ENCODE measurements at regions not wholly inside any gene's neighbourhood (a gene's known extent, or its start where the extent isn't known, plus 50 kb on each side); places are given as distances from the start of the nearest gene placed in this dataset.

DNA sequence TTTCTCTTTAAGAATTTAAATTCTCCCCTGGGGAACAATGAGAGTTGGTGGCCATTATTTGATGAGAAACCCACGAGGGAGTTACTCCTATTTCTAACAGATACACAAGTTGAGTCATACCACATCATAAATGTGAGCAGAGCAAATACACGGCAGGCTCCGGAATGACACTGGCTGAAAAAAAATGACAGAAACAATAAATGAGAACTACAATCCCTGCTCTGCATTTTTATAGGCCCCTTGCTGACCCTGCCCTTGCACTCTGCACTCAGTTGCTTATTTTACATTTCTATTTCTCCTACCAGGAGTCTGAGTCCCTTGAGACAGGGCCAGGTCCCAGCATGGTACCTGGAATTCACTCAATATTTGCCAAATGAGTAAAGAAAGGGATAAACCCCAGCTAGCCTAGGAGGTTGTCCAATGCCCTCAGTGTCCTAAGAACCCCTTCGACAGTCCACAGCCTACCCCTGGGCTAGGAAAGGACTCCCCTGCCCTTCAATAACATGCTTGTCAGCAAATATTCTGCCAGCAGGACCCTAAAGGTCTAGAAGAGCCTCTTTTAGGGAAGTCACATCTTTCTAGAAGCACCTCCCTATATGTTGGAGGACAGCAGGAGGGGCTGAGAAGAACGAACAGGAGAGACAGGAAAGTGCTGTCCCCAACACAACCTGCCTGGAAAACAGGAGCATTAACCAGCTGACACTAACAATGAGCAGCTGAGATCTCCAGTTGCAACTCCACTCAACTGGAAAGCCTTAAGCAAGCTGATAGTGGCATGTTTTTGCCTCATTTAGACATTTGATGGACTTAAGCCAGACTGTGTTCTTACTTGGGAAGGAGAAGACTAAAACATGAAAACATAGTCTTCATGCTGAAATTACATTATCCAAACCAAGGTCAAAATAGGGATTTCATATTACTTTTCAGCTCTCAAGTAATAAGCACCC lies 191.2 kb downstream of the ACTL7B start:
- Mint-ChIP-seq H3K36me3 (ENCODE audit: low read depth) (no peaks in the 10 kb centered on the region), H3K27ac (no peak overlapping the region), H3K4me3 (ENCODE audit: low read depth) (no peak overlapping the region), H3K9me3 (peaks cover 18% of the 10 kb centered on the region), H3K4me1 (ENCODE audit: low read depth) (no peaks in the 10 kb centered on the region), H3K27me3 (ENCODE audit: low read depth) (no peaks in the 10 kb centered on the region)
- intact Hi-C loops (cut with micrococcal nuclease), result no loop called here
- DNase-seq (ENCODE audit: low spot score), result no peak

- no peaks in the 10 kb centered on the region for H3K4me1 Mint-ChIP-seq (ENCODE audit: low read depth)
- H3K27me3 Mint-ChIP-seq (ENCODE audit: low read depth), result no peaks in the 10 kb centered on the region
- H3K36me3 Mint-ChIP-seq (ENCODE audit: low read depth), result no peaks in the 10 kb centered on the region
- intact Hi-C loops (cut with micrococcal nuclease), result no loop called here
- DNase-seq (ENCODE audit: low spot score), result no peak
- H3K27ac Mint-ChIP-seq, result no peak overlapping the region
- peaks cover 28% of the 10 kb centered on the region for H3K9me3 Mint-ChIP-seq
- H3K4me3 Mint-ChIP-seq (ENCODE audit: low read depth), result no peak overlapping the region
Measured at GRCh38 chr9:108663422-108663821, 192.4 kb downstream of the ACTL7B start.

- intact Hi-C loops (cut with micrococcal nuclease), result no loop called here
- no peak for DNase-seq (ENCODE audit: low spot score)
- H3K4me1 Mint-ChIP-seq (ENCODE audit: low read depth), result no peaks in the 10 kb centered on the region
- no peak overlapping the region for H3K27ac Mint-ChIP-seq
- peaks cover 28% of the 10 kb centered on the region for H3K9me3 Mint-ChIP-seq
- no peaks in the 10 kb centered on the region for H3K36me3 Mint-ChIP-seq (ENCODE audit: low read depth)
- no peaks in the 10 kb centered on the region for H3K27me3 Mint-ChIP-seq (ENCODE audit: low read depth)
- H3K4me3 Mint-ChIP-seq (ENCODE audit: low read depth), result no peak overlapping the region
Measured at GRCh38 chr9:108662956-108663355, 192.8 kb downstream of the ACTL7B start.

- H3K36me3 Mint-ChIP-seq (ENCODE audit: low read depth), result no peaks in the 10 kb centered on the region
- no peak overlapping the region for H3K27ac Mint-ChIP-seq
Measured at GRCh38 chr9:108662091-108662875, 193.5 kb downstream of the ACTL7B start.

GRCh38 chr9:108656566-108656965 lies 199.2 kb downstream of the ACTL7B start:
- H3K4me1 Mint-ChIP-seq (ENCODE audit: low read depth), result no peaks in the 10 kb centered on the region
- H3K4me3 Mint-ChIP-seq (ENCODE audit: low read depth), result no peak overlapping the region
- no peaks in the 10 kb centered on the region for H3K36me3 Mint-ChIP-seq (ENCODE audit: low read depth)
- H3K27me3 Mint-ChIP-seq (ENCODE audit: low read depth), result no peaks in the 10 kb centered on the region
- peaks cover 25% of the 10 kb centered on the region for H3K9me3 Mint-ChIP-seq
- intact Hi-C loops (cut with micrococcal nuclease), result no loop called here
- H3K27ac Mint-ChIP-seq, result no peak overlapping the region
- no peak for DNase-seq (ENCODE audit: low spot score)

More at GRCh38 chr9:108662091-108662875, 193.5 kb downstream of the ACTL7B start:
- no peaks in the 10 kb centered on the region for H3K27me3 Mint-ChIP-seq (ENCODE audit: low read depth)
- intact Hi-C loops (cut with micrococcal nuclease), result no loop called here
- DNase-seq (ENCODE audit: low spot score), result no peak
- peaks cover 28% of the 10 kb centered on the region for H3K9me3 Mint-ChIP-seq
- no peak overlapping the region for H3K4me3 Mint-ChIP-seq (ENCODE audit: low read depth)
- no peaks in the 10 kb centered on the region for H3K4me1 Mint-ChIP-seq (ENCODE audit: low read depth)

- no peak for DNase-seq (ENCODE audit: low spot score)
- H3K9me3 Mint-ChIP-seq, result peaks cover 21% of the 10 kb centered on the region
- no peak overlapping the region for H3K4me3 Mint-ChIP-seq (ENCODE audit: low read depth)
- intact Hi-C loops (cut with micrococcal nuclease), result no loop called here
- no peaks in the 10 kb centered on the region for H3K27me3 Mint-ChIP-seq (ENCODE audit: low read depth)
- H3K36me3 Mint-ChIP-seq (ENCODE audit: low read depth), result no peaks in the 10 kb centered on the region
- no peaks in the 10 kb centered on the region for H3K4me1 Mint-ChIP-seq (ENCODE audit: low read depth)
- no peak overlapping the region for H3K27ac Mint-ChIP-seq
Measured at GRCh38 chr9:108655818-108656217, 200.0 kb downstream of the ACTL7B start.

DNA sequence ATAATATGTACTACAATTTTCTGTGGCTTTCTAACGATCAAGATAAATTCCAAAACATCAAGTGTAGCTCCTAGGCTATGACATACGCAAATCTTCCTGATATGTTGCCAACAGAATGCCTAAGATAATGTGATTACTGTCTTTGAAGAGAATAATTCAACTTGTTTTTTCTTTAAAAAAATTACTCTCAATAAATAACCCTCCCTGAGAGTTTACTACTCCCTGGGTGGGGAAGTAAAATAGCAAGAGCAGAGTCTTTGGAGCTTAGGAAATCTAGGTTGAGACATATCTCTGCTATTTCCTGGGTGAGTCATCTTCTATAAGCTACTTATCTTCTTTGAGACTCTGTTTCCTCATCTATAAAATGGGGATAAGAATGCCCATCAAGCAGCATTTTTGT lies 201.2 kb downstream of the ACTL7B start:
- H3K27me3 Mint-ChIP-seq (ENCODE audit: low read depth), result no peaks in the 10 kb centered on the region
- H3K36me3 Mint-ChIP-seq (ENCODE audit: low read depth), result no peaks in the 10 kb centered on the region
- no peak overlapping the region for H3K4me3 Mint-ChIP-seq (ENCODE audit: low read depth)
- peaks cover 10% of the 10 kb centered on the region for H3K9me3 Mint-ChIP-seq
- no peak overlapping the region for H3K27ac Mint-ChIP-seq
- H3K4me1 Mint-ChIP-seq (ENCODE audit: low read depth), result no peaks in the 10 kb centered on the region
- DNase-seq (ENCODE audit: low spot score), result no peak
- intact Hi-C loops (cut with micrococcal nuclease), result no loop called here

DNA sequence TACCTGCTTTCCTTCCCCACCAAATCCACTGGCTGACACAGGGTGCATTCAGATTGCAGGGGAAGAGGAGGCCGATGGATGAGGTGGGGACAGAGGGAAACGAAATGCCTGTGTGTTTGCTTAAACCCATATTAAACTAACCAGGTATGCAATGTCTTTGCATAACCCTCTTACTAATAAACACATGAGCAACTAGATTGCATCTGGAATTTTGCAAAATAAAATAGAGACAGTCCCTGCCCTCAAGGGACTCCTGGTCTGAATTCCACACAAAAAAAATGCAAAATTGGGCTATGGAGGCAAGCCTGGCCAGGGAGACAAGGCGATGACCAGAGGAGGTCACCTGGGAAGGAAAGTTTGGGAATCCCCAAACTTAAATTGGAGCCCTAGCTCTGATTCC lies 202.9 kb downstream of the ACTL7B start:
- Mint-ChIP-seq H3K4me3 (ENCODE audit: low read depth) (no peak overlapping the region), H3K9me3 (no peaks in the 10 kb centered on the region), H3K27me3 (ENCODE audit: low read depth) (no peaks in the 10 kb centered on the region), H3K36me3 (ENCODE audit: low read depth) (no peaks in the 10 kb centered on the region), H3K4me1 (ENCODE audit: low read depth) (no peaks in the 10 kb centered on the region), H3K27ac (no peak overlapping the region)
- no peak for DNase-seq (ENCODE audit: low spot score)
- intact Hi-C loops (cut with micrococcal nuclease), result no loop called here

- Mint-ChIP-seq H3K27ac (no peak overlapping the region), H3K9me3 (no peaks in the 10 kb centered on the region), H3K4me3 (ENCODE audit: low read depth) (no peak overlapping the region), H3K36me3 (ENCODE audit: low read depth) (no peaks in the 10 kb centered on the region), H3K27me3 (ENCODE audit: low read depth) (no peaks in the 10 kb centered on the region), H3K4me1 (ENCODE audit: low read depth) (no peaks in the 10 kb centered on the region)
- intact Hi-C loops (cut with micrococcal nuclease), result no loop called here
- DNase-seq (ENCODE audit: low spot score), result no peak
Measured at GRCh38 chr9:108650826-108651225, 205.0 kb downstream of the ACTL7B start.

DNA sequence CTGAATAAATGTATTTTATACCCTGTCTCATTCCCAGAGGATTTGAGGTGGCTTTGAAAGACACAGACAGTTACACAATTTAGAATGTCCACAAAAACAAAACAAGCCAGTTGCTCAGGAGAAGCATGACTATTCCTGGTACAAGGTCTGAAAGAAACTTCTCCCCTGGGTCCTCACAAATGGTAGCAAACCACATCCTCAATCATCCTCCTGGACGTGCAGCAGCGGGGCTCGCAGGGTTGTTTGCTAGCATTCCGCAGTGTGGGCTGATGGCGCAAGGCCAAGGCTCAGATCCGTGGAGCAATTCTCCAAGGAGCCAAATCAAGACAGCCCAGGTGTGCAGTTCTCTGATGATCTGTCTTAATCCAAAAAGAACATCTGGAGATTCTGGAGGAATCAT lies 210.3 kb downstream of the ACTL7B start:
- Mint-ChIP-seq H3K4me3 (ENCODE audit: low read depth) (no peak overlapping the region), H3K4me1 (ENCODE audit: low read depth) (no peaks in the 10 kb centered on the region), H3K36me3 (ENCODE audit: low read depth) (no peaks in the 10 kb centered on the region), H3K9me3 (no peaks in the 10 kb centered on the region), H3K27ac (no peak overlapping the region), H3K27me3 (ENCODE audit: low read depth) (no peaks in the 10 kb centered on the region)
- no peak for DNase-seq (ENCODE audit: low spot score)
- intact Hi-C loops (cut with micrococcal nuclease), result no loop called here

GRCh38 chr9:108643731-108644510 lies 211.9 kb downstream of the ACTL7B start:
- Mint-ChIP-seq H3K4me3 (ENCODE audit: low read depth) (no peak overlapping the region), H3K27me3 (ENCODE audit: low read depth) (no peaks in the 10 kb centered on the region), H3K27ac (no peak overlapping the region), H3K9me3 (no peaks in the 10 kb centered on the region), H3K36me3 (ENCODE audit: low read depth) (no peaks in the 10 kb centered on the region), H3K4me1 (ENCODE audit: low read depth) (no peaks in the 10 kb centered on the region)
- DNase-seq (ENCODE audit: low spot score), result no peak
- intact Hi-C loops (cut with micrococcal nuclease), result no loop called here

GRCh38 chr9:108642871-108643270 lies 212.9 kb downstream of the ACTL7B start:
- Mint-ChIP-seq H3K4me3 (ENCODE audit: low read depth) (no peak overlapping the region), H3K27me3 (ENCODE audit: low read depth) (no peaks in the 10 kb centered on the region), H3K36me3 (ENCODE audit: low read depth) (no peaks in the 10 kb centered on the region), H3K27ac (no peak overlapping the region), H3K4me1 (ENCODE audit: low read depth) (no peaks in the 10 kb centered on the region), H3K9me3 (no peaks in the 10 kb centered on the region)
- no peak for DNase-seq (ENCODE audit: low spot score)
- intact Hi-C loops (cut with micrococcal nuclease), result no loop called here
